ENCODE measurements at regions not wholly inside any gene's neighbourhood (a gene's known extent, or its start where the extent isn't known, plus 50 kb on each side); places are given as distances from the start of the nearest gene placed in this dataset.

DNA sequence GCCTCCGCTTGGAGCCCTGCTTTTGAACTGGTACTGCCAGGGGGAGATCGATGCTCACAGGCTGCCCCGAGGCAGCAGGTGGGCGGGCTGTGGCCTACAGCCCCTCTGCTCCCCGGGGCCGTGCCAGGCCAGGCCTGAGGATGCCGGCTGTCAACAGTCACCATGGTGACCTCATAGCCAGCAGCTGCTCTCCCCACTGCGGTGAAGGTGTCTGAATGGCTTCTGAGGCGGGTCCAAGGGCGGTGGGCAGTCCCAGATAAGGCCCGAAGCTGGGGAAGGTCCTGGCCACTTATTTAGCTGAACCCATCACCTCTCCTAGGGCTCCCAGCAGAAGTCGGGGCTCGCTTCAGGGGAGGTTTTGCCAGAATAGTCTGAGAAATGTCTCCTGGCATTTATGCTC is 179.3 kb downstream of the ARHGAP12 start (continued):
- TF ChIP-seq ZNF318 (IDR thresholded peaks at IDR 0.05; ENCODE audit: borderline replicate concordance in 1 of 2, low read depth in 1 of 2) (no peak), HMBOX1 (IDR thresholded peaks at IDR 0.05) (no peak), NFATC3 (IDR thresholded peaks at IDR 0.05) (no peak), ZNF551 (CRISPR knock-in tag; IDR thresholded peaks at IDR 0.05) (no peak), NCOA2 (IDR thresholded peaks at IDR 0.05; ENCODE audit: partially characterized antibody in 2 of 2) (no peak), ZNF133 (CRISPR knock-in tag; IDR thresholded peaks at IDR 0.05) (no peak), POLR2AphosphoS2 (IDR thresholded peaks at IDR 0.05; ENCODE audit: low read length) (no peak), ZNF507 (tag; conservative IDR thresholded peaks at IDR 0.05) (no peak), RNF2 (IDR thresholded peaks at IDR 0.05) (no peak), ZNF197 (CRISPR knock-in tag; IDR thresholded peaks at IDR 0.05; ENCODE audit: low read depth) (no peak), SIX5 (IDR thresholded peaks at IDR 0.05; ENCODE audit: borderline replicate concordance in 1 of 2, insufficient read depth in 1 of 2, low read depth in 1 of 2, low read length in 2 of 2) (no peak), PTBP1 (IDR thresholded peaks at IDR 0.05; ENCODE audit: low read depth, low read length) (no peak)
- TF ChIP-seq, protein P1, sequence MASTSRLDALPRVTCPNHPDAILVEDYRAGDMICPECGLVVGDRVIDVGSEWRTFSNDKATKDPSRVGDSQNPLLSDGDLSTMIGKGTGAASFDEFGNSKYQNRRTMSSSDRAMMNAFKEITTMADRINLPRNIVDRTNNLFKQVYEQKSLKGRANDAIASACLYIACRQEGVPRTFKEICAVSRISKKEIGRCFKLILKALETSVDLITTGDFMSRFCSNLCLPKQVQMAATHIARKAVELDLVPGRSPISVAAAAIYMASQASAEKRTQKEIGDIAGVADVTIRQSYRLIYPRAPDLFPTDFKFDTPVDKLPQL (IDR thresholded peaks at IDR 0.05; ENCODE audit: extremely low read depth, insufficient read length) = no peak
